Lower leg skin (tissue), 3 donors: ENCODE measurements at regions not wholly inside any gene's neighbourhood (a gene's known extent, or its start where the extent isn't known, plus 50 kb on each side); places are given as distances from the start of the nearest gene placed in this dataset.

ENCODE experiments used
- CTCF ChIP-seq, 3 donors: fragments of 450-650 bp; IDR thresholded peaks; one replicate each; pipeline ENCODE4 v1.5.1; 2016; ENCODE audit warnings: antibody characterized with exemption in 3 of 3, mild to moderate bottlenecking in 3 of 3, moderate library complexity in 2 of 3
- POLR2A ChIP-seq, 2 donors: fragments of 450-650 bp; IDR thresholded peaks; one replicate each; pipeline ENCODE4 v1.6.1; 2016 to 2017; ENCODE audit warnings: antibody characterized with exemption in 2 of 2, mild to moderate bottlenecking in 1 of 2, moderate library complexity in 1 of 2

- TF ChIP-seq CTCF (IDR thresholded peaks at IDR 0.05): no peak
- no peak for TF ChIP-seq POLR2A (IDR thresholded peaks at IDR 0.05)
Measured at GRCh38 chr21:32958288-32959002, 67.3 kb upstream of the OLIG2 start.
